Smooth muscle cell (in vitro differentiated cells): ENCODE measurements at regions not wholly inside any gene's neighbourhood (a gene's known extent, or its start where the extent isn't known, plus 50 kb on each side); places are given as distances from the start of the nearest gene placed in this dataset.

ENCODE experiments used
- DNase-seq: peaks from one replicate; lab custom pipeline; 2025; ENCODE audit not compliant: unreplicated experiment; lab: John Stamatoyannopoulos, UW
- H2AFZ ChIP-seq: fragments of 200-600 bp; sonication (generic); 2 replicates; pipeline ENCODE4 v1.6.0; 2016; ENCODE audit warnings: antibody characterized with exemption, low read depth, mild to moderate bottlenecking
- H3F3A ChIP-seq: fragments of 200-600 bp; sonication (generic); 2 replicates; pipeline ENCODE4 v1.6.0; 2017; ENCODE audit warnings: antibody characterized with exemption, low read depth
- H3K27ac ChIP-seq: fragments of 200-600 bp; sonication (generic); 2 replicates; pipeline ENCODE4 v1.5.1; 2016; ENCODE audit warnings: low read depth, mild to moderate bottlenecking
- H3K27me3 ChIP-seq: fragments of 200-600 bp; sonication (generic); 2 replicates; pipeline ENCODE4 v1.6.1; 2016; ENCODE audit warnings: low read depth, mild to moderate bottlenecking
- H3K36me3 ChIP-seq: fragments of 200-600 bp; sonication (generic); 2 replicates; pipeline ENCODE4 v1.5.1; 2016; ENCODE audit warnings: low read depth
- H3K4me1 ChIP-seq: fragments of 200-600 bp; sonication (generic); 2 replicates; pipeline ENCODE4 v1.5.1; 2016; ENCODE audit warnings: low read depth
- H3K4me2 ChIP-seq: fragments of 200-600 bp; sonication (generic); 2 replicates; pipeline ENCODE4 v1.6.0; 2016; ENCODE audit warnings: mild to moderate bottlenecking
- H3K4me3 ChIP-seq: fragments of 200-600 bp; sonication (generic); 2 replicates; pipeline ENCODE4 v1.5.1; 2016; ENCODE audit warnings: mild to moderate bottlenecking
- H3K79me2 ChIP-seq: fragments of 200-600 bp; sonication (generic); 2 replicates; pipeline ENCODE4 v1.6.0; 2016; ENCODE audit warnings: low read depth, mild to moderate bottlenecking
- H3K9ac ChIP-seq: fragments of 200-600 bp; sonication (generic); 2 replicates; pipeline ENCODE4 v1.6.0; 2016; ENCODE audit warnings: low read depth
- H3K9me3 ChIP-seq: fragments of 200-600 bp; sonication (generic); replicated peaks from 2 replicates; pipeline ENCODE4 v1.5.1; 2016; ENCODE audit warnings: low read depth
- H4K20me1 ChIP-seq: fragments of 200-600 bp; sonication (generic); 2 replicates; pipeline ENCODE4 v1.6.0; 2016; ENCODE audit warnings: low read depth
- WGBS: methylation state at CpG from one replicate; pipeline ENCODE4 v1.1.7; 2016; ENCODE audit warnings: low lambda C conversion rate; 5-methylcytosine and 5-hydroxymethylcytosine counted together
- TF ChIP-seq, protein P1 (sequence below): fragments of 200-600 bp; sonication (generic); IDR thresholded peaks from 2 replicates; pipeline ENCODE4 v1.5.1; 2017; ENCODE audit warnings: borderline replicate concordance, mild to moderate bottlenecking, antibody characterized with exemption; ENCODE audit not compliant: insufficient read depth, poor library complexity, severe bottlenecking

GRCh38 chr5:173828952-173829351 lies 59.2 kb upstream of the CPEB4 start:
- no peak for DNase-seq
- H3K4me2 ChIP-seq: no peak overlapping the region
- H3K36me3 ChIP-seq: no peaks in the 10 kb centered on the region
- H4K20me1 ChIP-seq: no peaks in the 10 kb centered on the region
- H3K9me3 ChIP-seq: no peaks in the 10 kb centered on the region
- H3K4me3 ChIP-seq: no peak overlapping the region
- H3K27ac ChIP-seq: no peak overlapping the region
- peaks cover 16% of the 10 kb centered on the region for H3K4me1 ChIP-seq
- no peaks in the 10 kb centered on the region for H3K27me3 ChIP-seq
- no peak overlapping the region for H3K9ac ChIP-seq
- H2AFZ ChIP-seq: no peak overlapping the region
- 91% methylated on average over 1 of the region's 1 CpG for WGBS
- peaks cover 7% of the 10 kb centered on the region for H3F3A ChIP-seq
- TF ChIP-seq, protein P1, sequence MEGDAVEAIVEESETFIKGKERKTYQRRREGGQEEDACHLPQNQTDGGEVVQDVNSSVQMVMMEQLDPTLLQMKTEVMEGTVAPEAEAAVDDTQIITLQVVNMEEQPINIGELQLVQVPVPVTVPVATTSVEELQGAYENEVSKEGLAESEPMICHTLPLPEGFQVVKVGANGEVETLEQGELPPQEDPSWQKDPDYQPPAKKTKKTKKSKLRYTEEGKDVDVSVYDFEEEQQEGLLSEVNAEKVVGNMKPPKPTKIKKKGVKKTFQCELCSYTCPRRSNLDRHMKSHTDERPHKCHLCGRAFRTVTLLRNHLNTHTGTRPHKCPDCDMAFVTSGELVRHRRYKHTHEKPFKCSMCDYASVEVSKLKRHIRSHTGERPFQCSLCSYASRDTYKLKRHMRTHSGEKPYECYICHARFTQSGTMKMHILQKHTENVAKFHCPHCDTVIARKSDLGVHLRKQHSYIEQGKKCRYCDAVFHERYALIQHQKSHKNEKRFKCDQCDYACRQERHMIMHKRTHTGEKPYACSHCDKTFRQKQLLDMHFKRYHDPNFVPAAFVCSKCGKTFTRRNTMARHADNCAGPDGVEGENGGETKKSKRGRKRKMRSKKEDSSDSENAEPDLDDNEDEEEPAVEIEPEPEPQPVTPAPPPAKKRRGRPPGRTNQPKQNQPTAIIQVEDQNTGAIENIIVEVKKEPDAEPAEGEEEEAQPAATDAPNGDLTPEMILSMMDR: no peak
- no peaks in the 10 kb centered on the region for H3K79me2 ChIP-seq

GRCh38 chr5:173829826-173830225 lies 58.3 kb upstream of the CPEB4 start:
- TF ChIP-seq, protein P1: no peak
- Histone ChIP-seq H3F3A (peaks cover 2% of the 10 kb centered on the region), H3K79me2 (no peaks in the 10 kb centered on the region), H3K9me3 (no peaks in the 10 kb centered on the region), H3K4me3 (no peak overlapping the region), H2AFZ (no peak overlapping the region), H3K36me3 (no peaks in the 10 kb centered on the region), H3K4me2 (no peak overlapping the region), H4K20me1 (no peaks in the 10 kb centered on the region), H3K9ac (no peak overlapping the region), H3K4me1 (peaks cover 10% of the 10 kb centered on the region), H3K27me3 (no peaks in the 10 kb centered on the region), H3K27ac (no peak overlapping the region)
- WGBS: 54% methylated on average over 5 of the region's 5 CpGs
- no peak for DNase-seq

GRCh38 chr5:173830421-173830820 lies 57.7 kb upstream of the CPEB4 start:
- Histone ChIP-seq H3K79me2 (no peaks in the 10 kb centered on the region), H3K9ac (no peak overlapping the region), H3K27ac (no peak overlapping the region), H3K9me3 (no peaks in the 10 kb centered on the region), H3K4me1 (peaks cover 4% of the 10 kb centered on the region), H3F3A (no peaks in the 10 kb centered on the region), H3K4me3 (no peak overlapping the region), H3K4me2 (no peak overlapping the region), H2AFZ (no peak overlapping the region), H3K36me3 (no peaks in the 10 kb centered on the region), H3K27me3 (no peaks in the 10 kb centered on the region), H4K20me1 (no peaks in the 10 kb centered on the region)
- no peak for DNase-seq
- WGBS: 93% methylated on average over 1 of the region's 1 CpG
- TF ChIP-seq, protein P1: no peak

DNA sequence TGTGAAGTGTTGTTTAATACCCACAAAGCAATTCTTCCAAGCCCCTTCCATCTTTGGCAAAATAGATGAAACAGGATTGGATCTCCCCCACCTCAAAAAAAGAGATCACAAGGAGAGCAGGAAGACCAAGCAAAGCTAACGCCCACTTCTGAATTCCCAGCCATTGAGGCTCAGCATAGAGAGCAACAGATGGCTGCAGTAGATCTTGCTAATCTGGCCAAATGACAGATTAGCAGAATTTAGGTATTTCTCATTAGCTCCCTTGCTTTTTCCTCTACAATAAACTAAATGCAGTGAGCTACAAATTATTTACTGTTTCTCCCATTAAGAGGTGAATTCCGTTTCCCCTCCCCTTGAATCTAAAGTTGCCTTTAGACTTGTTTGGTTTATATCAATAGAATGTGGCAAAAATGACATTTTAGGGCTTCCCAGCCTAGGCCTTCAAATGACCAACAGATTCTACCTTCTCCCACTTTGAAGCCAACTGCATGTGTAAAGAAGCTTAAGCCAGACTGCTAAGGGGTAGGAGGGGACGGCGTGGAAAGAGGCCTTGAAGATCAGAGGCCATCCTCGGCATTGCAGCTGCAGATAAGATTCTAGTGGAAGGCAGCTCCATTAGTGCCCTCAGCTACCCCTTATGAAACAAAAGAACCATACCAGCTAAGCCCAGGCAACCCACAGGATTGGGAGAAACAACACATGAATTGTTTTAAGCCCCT lies 56.8 kb upstream of the CPEB4 start:
- Histone ChIP-seq H3K27me3 (no peaks in the 10 kb centered on the region), H3K9me3 (no peaks in the 10 kb centered on the region), H3K79me2 (no peaks in the 10 kb centered on the region), H2AFZ (no peak overlapping the region), H3K4me3 (no peak overlapping the region), H3K4me1 (peaks cover 3% of the 10 kb centered on the region), H3K9ac (no peak overlapping the region), H3K27ac (no peak overlapping the region), H3K36me3 (no peaks in the 10 kb centered on the region), H3K4me2 (no peak overlapping the region), H3F3A (no peaks in the 10 kb centered on the region), H4K20me1 (no peaks in the 10 kb centered on the region)
- 65% methylated on average over 5 of the region's 5 CpGs for WGBS
- TF ChIP-seq, protein P1: no peak
- no peak for DNase-seq
